ENCODE measurements at regions not wholly inside any gene's neighbourhood (a gene's known extent, or its start where the extent isn't known, plus 50 kb on each side); places are given as distances from the start of the nearest gene placed in this dataset.

DNA sequence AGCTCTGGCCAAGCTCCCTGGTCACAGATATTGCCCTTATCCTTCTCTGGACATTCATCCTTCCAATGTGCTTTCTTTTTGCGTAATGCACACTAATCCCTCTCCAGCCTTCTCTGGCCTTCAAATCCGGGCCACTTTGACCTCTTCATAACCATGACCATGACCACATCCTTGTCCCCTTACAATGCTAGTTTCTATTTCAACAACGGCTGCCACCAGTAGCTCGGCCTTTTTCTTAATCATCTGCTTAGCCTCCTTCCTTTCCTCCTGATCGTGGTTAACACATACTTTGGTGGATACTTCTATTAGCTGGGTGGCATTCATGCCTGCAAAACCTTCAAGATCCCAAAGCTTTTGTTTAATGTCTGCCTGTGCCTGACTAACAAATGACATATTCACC is 264.4 kb upstream of the RBMY1B start:
- Histone ChIP-seq H3K27me3 (replicated peaks in 1 of 2; ENCODE audit: control insufficient read depth in 2 of 2, extremely low read depth in 1 of 2, insufficient read depth in 2 of 2, low read length in 1 of 2) (no peaks in the 10 kb centered on the region), H3K4me1 (ENCODE audit: control insufficient read depth in 1 of 2, extremely low read depth in 1 of 2, insufficient read depth in 2 of 2, low read length in 2 of 2) (peaks cover 0 to 46% of the 10 kb centered on the region in 2 experiments), H3K4me3 (ENCODE audit: control insufficient read depth in 1 of 2, extremely low read depth in 1 of 2, low read length in 1 of 2) (no peak overlapping the region), H3K9me3 (no peaks in the 10 kb centered on the region), H3K27ac (ENCODE audit: low read length) (peak overlapping the region; percentile 53), H3K36me3 (ENCODE audit: control insufficient read depth in 2 of 2, extremely low read depth in 1 of 2, insufficient read depth in 1 of 2, low read length in 1 of 2) (no peaks in the 10 kb centered on the region)
- Mint-ChIP-seq H3K4me3 (no peak overlapping the region), H3K27me3 (no peaks in the 10 kb centered on the region), H3K4me1 (peaks cover 0 to 76% (median 0%) of the 10 kb centered on the region in 3 donors), H3K9me3 (no peaks in the 10 kb centered on the region), H3K36me3 (peaks cover 9% of the 10 kb centered on the region), H3K27ac (peak overlapping the region in 1 of 2 donors; percentile 92)
- ATAC-seq (replicated peaks in 1 of 4) (no peak), DNase-seq (no peak)
- ChIA-PET POLR2A (no interaction called here), CTCF (no interaction called here)
- WGBS (ENCODE audit: insufficient coverage), result 67% methylated on average over 1 of the region's 5 CpGs

- H3K27ac Mint-ChIP-seq, result peak overlapping the region in 1 of 2 donors; percentile 99
- no peaks in the 10 kb centered on the region for H3K9me3 Mint-ChIP-seq
- ChIA-PET CTCF (no interaction called here), POLR2A (no interaction called here)
- peaks cover 0 to 44% of the 10 kb centered on the region in 2 experiments for H3K4me1 ChIP-seq (ENCODE audit: control insufficient read depth in 1 of 2, extremely low read depth in 1 of 2, insufficient read depth in 2 of 2, low read length in 2 of 2)
- ATAC-seq (replicated peaks in 1 of 4), result peak in 1 of 4 experiments; percentile 25
- H3K27me3 ChIP-seq (replicated peaks in 1 of 2; ENCODE audit: control insufficient read depth in 2 of 2, extremely low read depth in 1 of 2, insufficient read depth in 2 of 2, low read length in 1 of 2), result no peaks in the 10 kb centered on the region
- H3K27ac ChIP-seq (ENCODE audit: low read length), result peak overlapping the region; percentile 91
- no CpG with 5 or more reads among the region's 5 CpGs for WGBS (ENCODE audit: insufficient coverage)
- H3K36me3 ChIP-seq (ENCODE audit: control insufficient read depth in 2 of 2, extremely low read depth in 1 of 2, insufficient read depth in 1 of 2, low read length in 1 of 2), result no peaks in the 10 kb centered on the region
- H3K9me3 ChIP-seq, result no peaks in the 10 kb centered on the region
- peak overlapping the region in 1 of 3 donors; percentile 37 for H3K4me3 Mint-ChIP-seq
- no peaks in the 10 kb centered on the region for H3K27me3 Mint-ChIP-seq
- no peak overlapping the region for H3K4me3 ChIP-seq (ENCODE audit: control insufficient read depth in 1 of 2, extremely low read depth in 1 of 2, low read length in 1 of 2)
- H3K4me1 Mint-ChIP-seq, result peaks cover 0 to 71% (median 0%) of the 10 kb centered on the region in 3 donors
- H3K36me3 Mint-ChIP-seq, result peaks cover 6% of the 10 kb centered on the region
- no peak for DNase-seq
Measured at GRCh38 chrY:21248591-21248990, 262.5 kb upstream of the RBMY1B start.

- peaks cover 0 to 54% (median 0%) of the 10 kb centered on the region in 3 donors for H3K4me1 Mint-ChIP-seq
- POLR2A ChIA-PET, result no interaction called here
- ATAC-seq (replicated peaks in 1 of 4), result no peak
Measured at GRCh38 chrY:21253455-21254248, 257.5 kb upstream of the RBMY1B start.

DNA sequence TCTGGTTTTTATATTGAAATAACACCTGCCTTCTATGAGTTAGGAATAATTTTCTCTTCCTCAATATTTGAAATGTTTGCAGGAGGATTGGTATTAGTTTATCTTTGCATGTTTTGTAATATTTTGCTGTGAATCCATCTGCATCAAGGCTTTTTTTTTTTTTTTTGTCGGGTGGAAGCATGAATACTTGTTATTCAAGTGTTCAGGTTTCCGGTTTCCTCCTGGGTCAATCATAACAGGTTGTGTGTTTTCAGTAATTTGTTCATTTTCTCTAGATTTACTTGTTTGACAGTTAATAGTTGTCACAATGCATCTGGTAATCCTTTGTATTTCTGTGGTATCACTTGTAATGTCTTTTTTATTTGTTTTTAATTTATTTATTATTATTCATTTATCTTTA is 256.7 kb upstream of the RBMY1B start:
- H3K27ac ChIP-seq (ENCODE audit: low read length), result peak overlapping the region; percentile 47
- H3K27me3 Mint-ChIP-seq, result no peaks in the 10 kb centered on the region
- peak in 1 of 4 experiments; percentile 37 for ATAC-seq (replicated peaks in 1 of 4)
- no peaks in the 10 kb centered on the region for H3K27me3 ChIP-seq (replicated peaks in 1 of 2; ENCODE audit: control insufficient read depth in 2 of 2, extremely low read depth in 1 of 2, insufficient read depth in 2 of 2, low read length in 1 of 2)
- ChIA-PET CTCF (interaction anchor here in 1 of 2 donors (0.7 kb wide), 1 partner anchor 111 kb away, joined by 6 read pairs; no protein-coding TSS in a partner anchor), POLR2A (no interaction called here)
- H3K9me3 ChIP-seq, result no peaks in the 10 kb centered on the region
- no peaks in the 10 kb centered on the region for H3K36me3 ChIP-seq (ENCODE audit: control insufficient read depth in 2 of 2, extremely low read depth in 1 of 2, insufficient read depth in 1 of 2, low read length in 1 of 2)
- peak overlapping the region in 1 of 3 donors; percentile 80 for H3K4me3 Mint-ChIP-seq
- no peak overlapping the region for H3K4me3 ChIP-seq (ENCODE audit: control insufficient read depth in 1 of 2, extremely low read depth in 1 of 2, low read length in 1 of 2)
- no CpG with 5 or more reads among the region's 2 CpGs for WGBS (ENCODE audit: insufficient coverage)
- H3K27ac Mint-ChIP-seq, result peak overlapping the region in 1 of 2 donors; percentile 99
- peaks cover 3% of the 10 kb centered on the region for H3K36me3 Mint-ChIP-seq
- H3K4me1 Mint-ChIP-seq, result peaks cover 0 to 47% (median 0%) of the 10 kb centered on the region in 3 donors
- H3K9me3 Mint-ChIP-seq, result no peaks in the 10 kb centered on the region
- peak in 1 of 35 experiments; percentile 37 for DNase-seq
- peaks cover 0 to 18% of the 10 kb centered on the region in 2 experiments for H3K4me1 ChIP-seq (ENCODE audit: control insufficient read depth in 1 of 2, extremely low read depth in 1 of 2, insufficient read depth in 2 of 2, low read length in 2 of 2)

More at GRCh38 chrY:21253455-21254248, 257.5 kb upstream of the RBMY1B start:
- Histone ChIP-seq H3K4me1 (ENCODE audit: control insufficient read depth in 1 of 2, extremely low read depth in 1 of 2, insufficient read depth in 2 of 2, low read length in 2 of 2) (peaks cover 0 to 26% of the 10 kb centered on the region in 2 experiments), H3K9me3 (no peaks in the 10 kb centered on the region), H3K27ac (ENCODE audit: low read length) (peak overlapping the region; percentile 47), H3K27me3 (replicated peaks in 1 of 2; ENCODE audit: control insufficient read depth in 2 of 2, extremely low read depth in 1 of 2, insufficient read depth in 2 of 2, low read length in 1 of 2) (no peaks in the 10 kb centered on the region), H3K4me3 (ENCODE audit: control insufficient read depth in 1 of 2, extremely low read depth in 1 of 2, low read length in 1 of 2) (no peak overlapping the region), H3K36me3 (ENCODE audit: control insufficient read depth in 2 of 2, extremely low read depth in 1 of 2, insufficient read depth in 1 of 2, low read length in 1 of 2) (no peaks in the 10 kb centered on the region)
- Mint-ChIP-seq H3K27me3 (no peaks in the 10 kb centered on the region), H3K27ac (peak overlapping the region in 1 of 2 donors; percentile 94), H3K36me3 (peaks cover 3% of the 10 kb centered on the region), H3K9me3 (no peaks in the 10 kb centered on the region), H3K4me3 (peak overlapping the region in 1 of 3 donors; percentile 64)
- DNase-seq, result no peak
- no CpG with 5 or more reads among the region's 2 CpGs for WGBS (ENCODE audit: insufficient coverage)
- CTCF ChIA-PET, result interaction anchor here in 1 of 2 donors (0.7 kb wide), 1 partner anchor 111 kb away, joined by 6 read pairs; no protein-coding TSS in a partner anchor

- H3K27me3 ChIP-seq (replicated peaks in 1 of 2; ENCODE audit: control insufficient read depth in 2 of 2, extremely low read depth in 1 of 2, insufficient read depth in 2 of 2, low read length in 1 of 2), result no peaks in the 10 kb centered on the region
- ATAC-seq (replicated peaks in 1 of 4), result peak in 2 of 4 experiments; percentile 28 to 41
- Mint-ChIP-seq H3K27ac (peak overlapping the region in 1 of 2 donors; percentile 88), H3K9me3 (no peaks in the 10 kb centered on the region), H3K4me1 (peaks cover 0 to 47% (median 0%) of the 10 kb centered on the region in 3 donors), H3K36me3 (peaks cover 3% of the 10 kb centered on the region), H3K27me3 (no peaks in the 10 kb centered on the region), H3K4me3 (peak overlapping the region in 1 of 3 donors; percentile 84)
- H3K27ac ChIP-seq (ENCODE audit: low read length), result peak overlapping the region; percentile 12
- peak overlapping the region in 1 of 2 donors; percentile 10 for H3K4me3 ChIP-seq (ENCODE audit: control insufficient read depth in 1 of 2, extremely low read depth in 1 of 2, low read length in 1 of 2)
- ChIA-PET CTCF (no interaction called here), POLR2A (no interaction called here)
- H3K4me1 ChIP-seq (ENCODE audit: control insufficient read depth in 1 of 2, extremely low read depth in 1 of 2, insufficient read depth in 2 of 2, low read length in 2 of 2), result peaks cover 0 to 11% of the 10 kb centered on the region in 2 experiments
- DNase-seq, result no peak
- H3K9me3 ChIP-seq, result no peaks in the 10 kb centered on the region
- H3K36me3 ChIP-seq (ENCODE audit: control insufficient read depth in 2 of 2, extremely low read depth in 1 of 2, insufficient read depth in 1 of 2, low read length in 1 of 2), result no peaks in the 10 kb centered on the region
Measured at GRCh38 chrY:21256820-21257219, 254.3 kb upstream of the RBMY1B start.

DNA sequence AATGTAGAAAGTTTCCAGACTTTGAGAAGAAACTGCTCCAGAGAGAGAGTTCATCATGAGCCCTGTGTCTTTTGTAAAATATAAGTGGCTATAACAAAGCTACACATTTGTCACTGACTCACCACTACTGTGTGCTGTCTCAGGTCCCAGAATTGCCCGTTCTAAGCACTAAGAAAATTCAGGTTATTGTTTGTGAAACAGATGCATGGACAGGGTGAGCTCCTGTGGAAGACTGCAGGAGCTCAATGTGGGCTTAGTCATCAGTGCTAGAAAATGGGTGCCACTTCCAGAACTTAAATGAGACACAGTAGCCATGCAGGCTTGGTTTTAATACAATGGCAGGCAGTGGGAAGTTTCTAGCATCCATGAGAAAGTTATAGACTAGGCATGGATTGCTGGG is 251.4 kb upstream of the RBMY1B start:
- Mint-ChIP-seq H3K27me3 (no peaks in the 10 kb centered on the region), H3K9me3 (no peaks in the 10 kb centered on the region), H3K4me3 (no peak overlapping the region), H3K36me3 (no peaks in the 10 kb centered on the region), H3K4me1 (peaks cover 0 to 35% (median 0%) of the 10 kb centered on the region in 3 donors), H3K27ac (peak overlapping the region in 1 of 2 donors; percentile 82)
- no CpG with 5 or more reads among the region's 1 CpG for WGBS (ENCODE audit: insufficient coverage)
- H3K4me3 ChIP-seq (ENCODE audit: control insufficient read depth in 1 of 2, extremely low read depth in 1 of 2, low read length in 1 of 2), result no peak overlapping the region
- no peaks in the 10 kb centered on the region for H3K27me3 ChIP-seq (replicated peaks in 1 of 2; ENCODE audit: control insufficient read depth in 2 of 2, extremely low read depth in 1 of 2, insufficient read depth in 2 of 2, low read length in 1 of 2)
- no peaks in the 10 kb centered on the region for H3K36me3 ChIP-seq (ENCODE audit: control insufficient read depth in 2 of 2, extremely low read depth in 1 of 2, insufficient read depth in 1 of 2, low read length in 1 of 2)
- no peak overlapping the region for H3K27ac ChIP-seq (ENCODE audit: low read length)
- no peak for DNase-seq
- no peaks in the 10 kb centered on the region for H3K9me3 ChIP-seq
- H3K4me1 ChIP-seq (ENCODE audit: control insufficient read depth in 1 of 2, extremely low read depth in 1 of 2, insufficient read depth in 2 of 2, low read length in 2 of 2), result peaks cover 0 to 9% of the 10 kb centered on the region in 2 experiments
- ChIA-PET CTCF (interaction anchor here in 1 of 2 donors (0.9 to 1.3 kb wide), 2 partner anchors 10 to 684 kb away, joined by 3 read pairs; partner anchors contain the start of gene EIF1AY), POLR2A (interaction anchor here in 1 of 2 donors (0.9 kb wide), 1 partner anchor 10 kb away, joined by 4 read pairs; no protein-coding TSS in a partner anchor)
- peak in 2 of 4 experiments; percentile 17 to 27 for ATAC-seq (replicated peaks in 1 of 4)

All from T-cell (primary cell).